H1 (cell line): ENCODE measurements at regions not wholly inside any gene's neighbourhood (a gene's known extent, or its start where the extent isn't known, plus 50 kb on each side); places are given as distances from the start of the nearest gene placed in this dataset.
"Not testable (repeated sequence)": the region's sequence is repeated elsewhere in the genome, so short reads cannot be mapped to it uniquely, and the experiment has no call there.

Source experiments
- CTCF ChIP-seq, 3 experiments: IDR thresholded peaks; 1 replicate in 2 of 3; 2 replicates in 1 of 3; pipeline versions ENCODE4 v1.5.1 to v1.6.1; 2011; ENCODE audit warnings: low read length in 3 of 3, mild to moderate bottlenecking in 3 of 3, inconsistent platforms in 2 of 3, low read depth in 1 of 3, moderate library complexity in 1 of 3; ENCODE audit not compliant: insufficient read depth in 1 of 3; ENCODE audit errors: control extremely low read depth in 1 of 3
- EZH2 ChIP-seq: fragments of 200-600 bp; sonication (generic); IDR thresholded peaks from 2 replicates; pipeline ENCODE4 v1.7.1; 2012; ENCODE audit warnings: low read depth, mild to moderate bottlenecking, moderate library complexity, low read length, inconsistent platforms; ENCODE audit not compliant: severe bottlenecking
- MAFK ChIP-seq: IDR thresholded peaks from 2 replicates; pipeline ENCODE4 v1.6.1; 2012; ENCODE audit warnings: low read depth, mild to moderate bottlenecking, improper control_type of control experiment, low read length
- SIX5 ChIP-seq: IDR thresholded peaks from 2 replicates; pipeline ENCODE4 v1.6.1; 2011; ENCODE audit warnings: mild to moderate bottlenecking, low read depth, low read length
- TF ChIP-seq, protein P1 (sequence below): IDR thresholded peaks from 2 replicates; pipeline ENCODE4 v1.6.1; 2011; ENCODE audit warnings: low read length, improper control_type of control experiment
- TF ChIP-seq, protein P2 (sequence below): IDR thresholded peaks from 2 replicates; pipeline ENCODE4 v1.6.1; 2011; ENCODE audit warnings: low read depth, mild to moderate bottlenecking, low read length; ENCODE audit not compliant: insufficient read depth

GRCh38 chr6:4629789-4630188 is 146.4 kb upstream of the CDYL start:
- not testable (repeated sequence) for TF ChIP-seq CTCF (IDR thresholded peaks at IDR 0.05; ENCODE audit: control extremely low read depth in 1 of 3, insufficient read depth in 1 of 3, low read depth in 1 of 3, low read length in 3 of 3); SIX5; MAFK; EZH2
- TF ChIP-seq, protein P1, sequence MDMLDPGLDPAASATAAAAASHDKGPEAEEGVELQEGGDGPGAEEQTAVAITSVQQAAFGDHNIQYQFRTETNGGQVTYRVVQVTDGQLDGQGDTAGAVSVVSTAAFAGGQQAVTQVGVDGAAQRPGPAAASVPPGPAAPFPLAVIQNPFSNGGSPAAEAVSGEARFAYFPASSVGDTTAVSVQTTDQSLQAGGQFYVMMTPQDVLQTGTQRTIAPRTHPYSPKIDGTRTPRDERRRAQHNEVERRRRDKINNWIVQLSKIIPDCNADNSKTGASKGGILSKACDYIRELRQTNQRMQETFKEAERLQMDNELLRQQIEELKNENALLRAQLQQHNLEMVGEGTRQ, result not testable (repeated sequence)
- TF ChIP-seq, protein P2, sequence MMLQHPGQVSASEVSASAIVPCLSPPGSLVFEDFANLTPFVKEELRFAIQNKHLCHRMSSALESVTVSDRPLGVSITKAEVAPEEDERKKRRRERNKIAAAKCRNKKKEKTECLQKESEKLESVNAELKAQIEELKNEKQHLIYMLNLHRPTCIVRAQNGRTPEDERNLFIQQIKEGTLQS, result not testable (repeated sequence)
